ENCODE measurements at regions not wholly inside any gene's neighbourhood (a gene's known extent, or its start where the extent isn't known, plus 50 kb on each side); places are given as distances from the start of the nearest gene placed in this dataset.

DNA sequence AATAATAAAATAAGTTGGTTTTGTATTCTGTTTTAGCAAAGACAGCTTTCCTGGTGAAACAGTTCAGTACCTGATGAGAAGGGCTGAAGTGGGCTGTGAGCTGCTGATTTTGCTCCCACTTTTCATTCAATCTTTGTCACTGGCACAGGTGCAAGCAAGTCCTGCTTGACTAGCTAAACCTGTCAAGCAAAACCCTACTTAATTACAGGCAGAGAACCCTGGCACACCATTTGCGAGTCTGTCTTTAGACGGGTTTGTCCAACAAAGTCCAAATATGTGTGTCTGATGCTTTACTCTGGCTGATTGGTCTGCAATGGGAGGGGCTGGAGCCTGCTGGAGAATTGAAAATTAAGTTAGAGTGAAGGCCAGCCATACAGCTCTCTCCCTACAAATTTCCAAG, 267.2 kb downstream of the EPHA4 start:
- H3K4me2 ChIP-seq (ENCODE audit: insufficient read depth, low read length) = no peak overlapping the region
- no peak for FAIRE-seq
- ChIA-PET POLR2A (no interaction called here), CTCF (ENCODE audit: low intra/inter-chr PET ratio) (no interaction called here)
- no peak overlapping the region for H3K9ac ChIP-seq (ENCODE audit: insufficient read depth in 1 of 2, low read depth in 2 of 2, low read length in 2 of 2)
- 0% methylated on average over 2 of the region's 2 CpGs for WGBS (ENCODE audit: insufficient coverage, low coverage, missing lambda C conversion rate)
- H3K79me2 ChIP-seq (ENCODE audit: control insufficient read depth, insufficient read depth, low read length) = no peaks in the 10 kb centered on the region
- H3K4me1 ChIP-seq (replicated peaks in 1 of 2; ENCODE audit: control insufficient read depth in 2 of 2, insufficient read depth in 2 of 2, low read length in 2 of 2) = no peaks in the 10 kb centered on the region
- no peaks in the 10 kb centered on the region for H3K36me3 ChIP-seq (ENCODE audit: control insufficient read depth, insufficient read depth, low read length)
- intact Hi-C loops (cut with micrococcal nuclease) = no loop called here
- H2AFZ ChIP-seq (ENCODE audit: low read depth, low read length) = no peak overlapping the region
- H4K20me1 ChIP-seq (replicated peaks; ENCODE audit: control insufficient read depth, insufficient read depth, low read length) = no peaks in the 10 kb centered on the region
- no peaks in the 10 kb centered on the region for H3K9me3 ChIP-seq (replicated peaks; ENCODE audit: control insufficient read depth, insufficient read depth, low read depth, low read length)
- H3K9me1 ChIP-seq (ENCODE audit: control insufficient read depth, insufficient read depth, low read length) = no peaks in the 10 kb centered on the region
- no peak overlapping the region for H3K27ac ChIP-seq (ENCODE audit: extremely low read depth, low read depth, low read length)
- BruUV-seq (replicated peaks) = no TSS peak
- no peaks in the 10 kb centered on the region for H3K27me3 ChIP-seq (ENCODE audit: control insufficient read depth in 2 of 2, insufficient read depth in 2 of 2, low read length in 2 of 2)
- DNase-seq (ENCODE audit: extremely low read depth in 1 of 4, low spot score in 3 of 4) = no peak
- no peak for ATAC-seq
- in situ Hi-C loops (cut with MboI) = no loop called here
- no peak overlapping the region for H3K4me3 ChIP-seq
- TF ChIP-seq, protein P1, sequence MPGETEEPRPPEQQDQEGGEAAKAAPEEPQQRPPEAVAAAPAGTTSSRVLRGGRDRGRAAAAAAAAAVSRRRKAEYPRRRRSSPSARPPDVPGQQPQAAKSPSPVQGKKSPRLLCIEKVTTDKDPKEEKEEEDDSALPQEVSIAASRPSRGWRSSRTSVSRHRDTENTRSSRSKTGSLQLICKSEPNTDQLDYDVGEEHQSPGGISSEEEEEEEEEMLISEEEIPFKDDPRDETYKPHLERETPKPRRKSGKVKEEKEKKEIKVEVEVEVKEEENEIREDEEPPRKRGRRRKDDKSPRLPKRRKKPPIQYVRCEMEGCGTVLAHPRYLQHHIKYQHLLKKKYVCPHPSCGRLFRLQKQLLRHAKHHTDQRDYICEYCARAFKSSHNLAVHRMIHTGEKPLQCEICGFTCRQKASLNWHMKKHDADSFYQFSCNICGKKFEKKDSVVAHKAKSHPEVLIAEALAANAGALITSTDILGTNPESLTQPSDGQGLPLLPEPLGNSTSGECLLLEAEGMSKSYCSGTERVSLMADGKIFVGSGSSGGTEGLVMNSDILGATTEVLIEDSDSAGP (CRISPR knock-in tag; IDR thresholded peaks at IDR 0.05) = no peak
- TF ChIP-seq ZNF436 (CRISPR knock-in tag; IDR thresholded peaks at IDR 0.05) = no peak
- TF ChIP-seq PHF21A (IDR thresholded peaks at IDR 0.05; ENCODE audit: borderline replicate concordance, low read depth) = no peak
- TF ChIP-seq, protein P2, sequence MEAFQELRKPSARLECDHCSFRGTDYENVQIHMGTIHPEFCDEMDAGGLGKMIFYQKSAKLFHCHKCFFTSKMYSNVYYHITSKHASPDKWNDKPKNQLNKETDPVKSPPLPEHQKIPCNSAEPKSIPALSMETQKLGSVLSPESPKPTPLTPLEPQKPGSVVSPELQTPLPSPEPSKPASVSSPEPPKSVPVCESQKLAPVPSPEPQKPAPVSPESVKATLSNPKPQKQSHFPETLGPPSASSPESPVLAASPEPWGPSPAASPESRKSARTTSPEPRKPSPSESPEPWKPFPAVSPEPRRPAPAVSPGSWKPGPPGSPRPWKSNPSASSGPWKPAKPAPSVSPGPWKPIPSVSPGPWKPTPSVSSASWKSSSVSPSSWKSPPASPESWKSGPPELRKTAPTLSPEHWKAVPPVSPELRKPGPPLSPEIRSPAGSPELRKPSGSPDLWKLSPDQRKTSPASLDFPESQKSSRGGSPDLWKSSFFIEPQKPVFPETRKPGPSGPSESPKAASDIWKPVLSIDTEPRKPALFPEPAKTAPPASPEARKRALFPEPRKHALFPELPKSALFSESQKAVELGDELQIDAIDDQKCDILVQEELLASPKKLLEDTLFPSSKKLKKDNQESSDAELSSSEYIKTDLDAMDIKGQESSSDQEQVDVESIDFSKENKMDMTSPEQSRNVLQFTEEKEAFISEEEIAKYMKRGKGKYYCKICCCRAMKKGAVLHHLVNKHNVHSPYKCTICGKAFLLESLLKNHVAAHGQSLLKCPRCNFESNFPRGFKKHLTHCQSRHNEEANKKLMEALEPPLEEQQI (IDR thresholded peaks at IDR 0.05) = no peak
- TF ChIP-seq EP300 (IDR thresholded peaks at IDR 0.05; ENCODE audit: low read length) = no peak
- TF ChIP-seq, protein P3, sequence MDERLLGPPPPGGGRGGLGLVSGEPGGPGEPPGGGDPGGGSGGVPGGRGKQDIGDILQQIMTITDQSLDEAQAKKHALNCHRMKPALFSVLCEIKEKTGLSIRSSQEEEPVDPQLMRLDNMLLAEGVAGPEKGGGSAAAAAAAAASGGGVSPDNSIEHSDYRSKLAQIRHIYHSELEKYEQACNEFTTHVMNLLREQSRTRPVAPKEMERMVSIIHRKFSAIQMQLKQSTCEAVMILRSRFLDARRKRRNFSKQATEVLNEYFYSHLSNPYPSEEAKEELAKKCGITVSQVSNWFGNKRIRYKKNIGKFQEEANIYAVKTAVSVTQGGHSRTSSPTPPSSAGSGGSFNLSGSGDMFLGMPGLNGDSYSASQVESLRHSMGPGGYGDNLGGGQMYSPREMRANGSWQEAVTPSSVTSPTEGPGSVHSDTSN (CRISPR knock-in tag; IDR thresholded peaks at IDR 0.05; ENCODE audit: low read depth) = no peak
- TF ChIP-seq, protein P3 (tag; conservative IDR thresholded peaks at IDR 0.05; ENCODE audit: low read depth) = no peak
- TF ChIP-seq, protein P4, sequence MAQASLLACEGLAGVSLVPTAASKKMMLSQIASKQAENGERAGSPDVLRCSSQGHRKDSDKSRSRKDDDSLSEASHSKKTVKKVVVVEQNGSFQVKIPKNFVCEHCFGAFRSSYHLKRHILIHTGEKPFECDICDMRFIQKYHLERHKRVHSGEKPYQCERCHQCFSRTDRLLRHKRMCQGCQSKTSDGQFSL (CRISPR knock-in tag; IDR thresholded peaks at IDR 0.05) = no peak
- TF ChIP-seq, protein P4 (tag; IDR thresholded peaks at IDR 0.05) = no peak
- TF ChIP-seq, protein P5, sequence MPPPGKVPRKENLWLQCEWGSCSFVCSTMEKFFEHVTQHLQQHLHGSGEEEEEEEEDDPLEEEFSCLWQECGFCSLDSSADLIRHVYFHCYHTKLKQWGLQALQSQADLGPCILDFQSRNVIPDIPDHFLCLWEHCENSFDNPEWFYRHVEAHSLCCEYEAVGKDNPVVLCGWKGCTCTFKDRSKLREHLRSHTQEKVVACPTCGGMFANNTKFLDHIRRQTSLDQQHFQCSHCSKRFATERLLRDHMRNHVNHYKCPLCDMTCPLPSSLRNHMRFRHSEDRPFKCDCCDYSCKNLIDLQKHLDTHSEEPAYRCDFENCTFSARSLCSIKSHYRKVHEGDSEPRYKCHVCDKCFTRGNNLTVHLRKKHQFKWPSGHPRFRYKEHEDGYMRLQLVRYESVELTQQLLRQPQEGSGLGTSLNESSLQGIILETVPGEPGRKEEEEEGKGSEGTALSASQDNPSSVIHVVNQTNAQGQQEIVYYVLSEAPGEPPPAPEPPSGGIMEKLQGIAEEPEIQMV (tag; conservative IDR thresholded peaks at IDR 0.05; ENCODE audit: low read depth) = no peak
- TF ChIP-seq XRCC3 (IDR thresholded peaks at IDR 0.05) = no peak
- TF ChIP-seq HMG20B (CRISPR knock-in tag; IDR thresholded peaks at IDR 0.05) = no peak

All from K562 (cell line).